Type B pancreatic cell (in vitro differentiated cells): ENCODE measurements at regions not wholly inside any gene's neighbourhood (a gene's known extent, or its start where the extent isn't known, plus 50 kb on each side); places are given as distances from the start of the nearest gene placed in this dataset.

Source experiments
- DNase-seq: peaks from one replicate; pipeline ENCODE4 v3.0.0; 2021; ENCODE audit warnings: mixed read lengths; ENCODE audit not compliant: unreplicated experiment; ENCODE audit errors: extremely low spot score
- H3K27ac Mint-ChIP-seq: 2 replicates; pipeline ENCODE4 v1.8.0; 2021; ENCODE audit warnings: mild to moderate bottlenecking, mixed read lengths
- H3K27me3 Mint-ChIP-seq: 2 replicates; pipeline ENCODE4 v1.8.0; 2021; ENCODE audit warnings: mixed read lengths
- H3K36me3 Mint-ChIP-seq: 2 replicates; pipeline ENCODE4 v1.8.0; 2021; ENCODE audit warnings: mixed read lengths
- H3K4me1 Mint-ChIP-seq: one replicate; pipeline ENCODE4 v1.8.0; 2021; ENCODE audit warnings: mixed read lengths; ENCODE audit not compliant: unreplicated experiment
- H3K4me3 Mint-ChIP-seq: 2 replicates; pipeline ENCODE4 v1.8.0; 2021; ENCODE audit warnings: mild to moderate bottlenecking, mixed read lengths
- H3K9me3 Mint-ChIP-seq: 2 replicates; pipeline ENCODE4 v1.8.0; 2021; ENCODE audit warnings: mixed read lengths
- TF ChIP-seq, protein P1 (sequence below): fragments of 200-600 bp; sonication (generic); conservative IDR thresholded peaks from 2 replicates; pipeline ENCODE4 v1.5.0; 2021; ENCODE audit warnings: antibody characterized with exemption, mild to moderate bottlenecking

DNA sequence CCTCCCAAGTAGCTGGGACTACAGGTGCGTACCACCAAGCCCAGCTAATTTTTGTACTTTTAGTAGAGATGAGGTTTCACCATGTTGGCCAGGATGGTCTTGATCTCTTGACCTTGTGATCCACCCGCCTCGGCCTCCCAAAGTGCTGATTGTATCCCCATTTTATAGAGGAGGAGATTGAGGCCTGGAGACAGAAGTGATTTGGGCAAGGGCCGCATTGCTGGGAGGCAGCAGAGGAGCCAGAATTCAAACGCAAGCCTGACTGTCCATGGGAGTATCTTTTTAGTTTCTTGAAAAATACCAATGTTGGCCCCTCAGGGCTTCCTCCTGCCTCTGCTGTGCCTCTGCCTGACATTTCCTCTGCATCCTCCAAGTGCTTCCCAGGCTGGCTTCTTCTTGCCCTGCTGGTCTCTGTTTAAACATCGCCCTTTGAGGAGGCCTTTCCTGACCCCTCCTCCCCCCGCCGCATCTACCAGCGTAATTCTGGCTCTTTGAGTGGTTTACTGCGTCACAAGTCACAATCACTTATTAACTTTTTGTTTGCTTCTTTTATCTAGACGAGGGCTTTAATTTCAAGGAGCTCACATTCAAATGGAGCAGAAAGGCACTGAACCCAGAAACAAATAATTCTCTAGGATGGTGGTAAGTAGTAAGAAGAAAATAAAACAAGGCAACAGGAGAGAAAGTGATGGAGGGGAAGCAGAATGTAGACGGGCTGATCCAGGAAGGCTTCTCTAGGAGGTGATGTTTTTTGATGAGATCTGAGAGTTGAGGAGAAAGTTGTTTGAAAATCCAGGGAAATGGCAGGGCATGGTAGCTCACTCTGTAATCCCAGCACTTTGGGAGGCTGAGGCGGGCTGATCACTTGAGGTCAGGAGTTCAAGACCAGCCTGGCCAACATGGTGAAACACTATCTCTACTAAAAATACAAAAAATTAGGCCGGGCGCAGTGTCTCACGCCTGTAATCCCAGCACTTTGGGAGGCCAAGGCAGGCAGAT lies 91.0 kb upstream of the MED13L start:
- DNase-seq: no peak
- H3K27me3 Mint-ChIP-seq: peaks cover 5% of the 10 kb centered on the region
- TF ChIP-seq, protein P1, sequence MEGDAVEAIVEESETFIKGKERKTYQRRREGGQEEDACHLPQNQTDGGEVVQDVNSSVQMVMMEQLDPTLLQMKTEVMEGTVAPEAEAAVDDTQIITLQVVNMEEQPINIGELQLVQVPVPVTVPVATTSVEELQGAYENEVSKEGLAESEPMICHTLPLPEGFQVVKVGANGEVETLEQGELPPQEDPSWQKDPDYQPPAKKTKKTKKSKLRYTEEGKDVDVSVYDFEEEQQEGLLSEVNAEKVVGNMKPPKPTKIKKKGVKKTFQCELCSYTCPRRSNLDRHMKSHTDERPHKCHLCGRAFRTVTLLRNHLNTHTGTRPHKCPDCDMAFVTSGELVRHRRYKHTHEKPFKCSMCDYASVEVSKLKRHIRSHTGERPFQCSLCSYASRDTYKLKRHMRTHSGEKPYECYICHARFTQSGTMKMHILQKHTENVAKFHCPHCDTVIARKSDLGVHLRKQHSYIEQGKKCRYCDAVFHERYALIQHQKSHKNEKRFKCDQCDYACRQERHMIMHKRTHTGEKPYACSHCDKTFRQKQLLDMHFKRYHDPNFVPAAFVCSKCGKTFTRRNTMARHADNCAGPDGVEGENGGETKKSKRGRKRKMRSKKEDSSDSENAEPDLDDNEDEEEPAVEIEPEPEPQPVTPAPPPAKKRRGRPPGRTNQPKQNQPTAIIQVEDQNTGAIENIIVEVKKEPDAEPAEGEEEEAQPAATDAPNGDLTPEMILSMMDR: no peak
- H3K36me3 Mint-ChIP-seq: no peaks in the 10 kb centered on the region
- peaks cover 36% of the 10 kb centered on the region for H3K4me1 Mint-ChIP-seq
- H3K4me3 Mint-ChIP-seq: peak overlapping the region; percentile 58
- peak overlapping the region; percentile 72 for H3K27ac Mint-ChIP-seq
- H3K9me3 Mint-ChIP-seq: peaks cover 5% of the 10 kb centered on the region

DNA sequence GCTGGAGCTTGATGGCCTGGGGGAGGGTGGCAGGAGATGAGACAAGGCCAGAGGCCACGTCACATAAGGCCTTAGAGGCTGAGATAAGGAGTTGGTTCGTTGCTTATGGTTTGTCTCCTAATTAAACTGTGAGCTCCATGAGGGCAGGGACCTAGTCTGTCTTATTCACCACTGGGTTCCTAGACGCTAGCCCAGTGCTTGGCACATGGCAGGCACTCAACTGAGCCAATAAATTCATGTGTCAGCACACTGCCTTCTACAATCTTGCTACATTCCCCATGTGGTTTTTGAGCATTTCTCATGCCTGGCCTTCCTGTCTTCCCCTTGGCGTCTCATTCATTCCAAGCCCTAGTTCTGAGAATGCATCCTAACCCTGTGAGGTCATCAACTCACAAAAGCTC lies 92.5 kb upstream of the MED13L start:
- TF ChIP-seq, protein P1: no peak
- H3K36me3 Mint-ChIP-seq: no peaks in the 10 kb centered on the region
- H3K27ac Mint-ChIP-seq: no peak overlapping the region
- H3K9me3 Mint-ChIP-seq: peaks cover 5% of the 10 kb centered on the region
- no peak for DNase-seq
- H3K4me1 Mint-ChIP-seq: peaks cover 40% of the 10 kb centered on the region
- no peak overlapping the region for H3K4me3 Mint-ChIP-seq
- peaks cover 7% of the 10 kb centered on the region for H3K27me3 Mint-ChIP-seq

DNA sequence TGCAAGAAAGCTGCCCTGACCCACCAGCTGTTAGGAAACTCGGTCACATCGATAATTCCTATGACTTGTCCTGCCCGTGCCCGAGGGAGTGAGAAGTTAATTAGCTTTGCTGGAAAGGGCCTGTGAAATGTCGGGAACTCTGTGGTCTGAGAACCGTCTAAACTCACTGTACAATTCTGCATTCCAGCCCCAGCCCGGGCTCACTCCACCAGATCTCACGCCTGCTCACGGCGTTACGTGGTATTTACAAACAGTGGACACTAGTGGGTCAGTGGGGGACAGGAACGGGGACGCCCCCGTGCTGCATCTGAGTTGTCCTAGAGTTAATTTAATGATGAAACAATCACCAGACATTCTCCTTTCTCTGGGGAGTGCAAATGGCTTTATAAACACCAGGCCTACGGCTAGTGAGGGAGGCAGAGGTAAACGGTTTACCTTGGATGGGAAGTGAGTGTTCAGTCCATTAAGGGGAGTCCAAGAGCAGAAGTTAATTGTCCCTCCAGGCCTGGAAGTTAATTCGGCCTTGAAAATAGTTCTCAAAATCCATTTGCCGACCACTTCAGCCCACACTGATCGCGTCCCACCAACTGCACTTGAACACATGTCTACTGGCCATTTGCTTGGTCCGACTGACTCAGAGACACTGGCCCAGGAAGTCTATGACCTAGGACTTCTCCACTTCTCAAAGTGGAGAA lies 93.5 kb upstream of the MED13L start:
- H3K36me3 Mint-ChIP-seq: no peaks in the 10 kb centered on the region
- TF ChIP-seq, protein P1: no peak
- peak overlapping the region; percentile 27 for H3K27ac Mint-ChIP-seq

DNA sequence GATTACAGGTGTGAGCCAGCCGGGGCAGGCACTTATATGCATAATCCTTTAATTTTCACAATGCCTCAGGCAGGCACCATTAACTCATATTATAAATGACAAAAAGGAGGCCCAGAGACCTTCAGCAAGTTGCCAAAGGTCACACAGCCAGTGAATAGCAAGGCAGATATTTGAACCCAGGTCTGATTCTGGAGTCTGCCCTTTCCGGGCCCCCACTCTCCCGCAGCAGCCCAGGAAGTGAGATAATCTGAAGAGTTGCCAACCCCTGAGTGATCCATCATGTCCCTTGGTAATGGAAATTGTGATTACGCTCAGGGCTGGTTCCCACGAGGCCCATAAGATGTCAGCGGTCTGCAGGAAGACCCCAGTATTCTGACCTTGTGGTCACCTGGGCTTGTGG lies 95.3 kb upstream of the MED13L start:
- H3K4me3 Mint-ChIP-seq: no peak overlapping the region
- TF ChIP-seq, protein P1: no peak
- H3K27ac Mint-ChIP-seq: peak overlapping the region; percentile 12
- DNase-seq: no peak
- peaks cover 5% of the 10 kb centered on the region for H3K9me3 Mint-ChIP-seq
- H3K27me3 Mint-ChIP-seq: peaks cover 15% of the 10 kb centered on the region
- H3K36me3 Mint-ChIP-seq: no peaks in the 10 kb centered on the region
- peaks cover 51% of the 10 kb centered on the region for H3K4me1 Mint-ChIP-seq

More for the DNA sequence above, 93.5 kb upstream of the MED13L start:
- Mint-ChIP-seq H3K9me3 (peaks cover 5% of the 10 kb centered on the region), H3K4me1 (peaks cover 43% of the 10 kb centered on the region), H3K27me3 (peaks cover 15% of the 10 kb centered on the region), H3K4me3 (peak overlapping the region; percentile 16)
- DNase-seq: no peak

DNA sequence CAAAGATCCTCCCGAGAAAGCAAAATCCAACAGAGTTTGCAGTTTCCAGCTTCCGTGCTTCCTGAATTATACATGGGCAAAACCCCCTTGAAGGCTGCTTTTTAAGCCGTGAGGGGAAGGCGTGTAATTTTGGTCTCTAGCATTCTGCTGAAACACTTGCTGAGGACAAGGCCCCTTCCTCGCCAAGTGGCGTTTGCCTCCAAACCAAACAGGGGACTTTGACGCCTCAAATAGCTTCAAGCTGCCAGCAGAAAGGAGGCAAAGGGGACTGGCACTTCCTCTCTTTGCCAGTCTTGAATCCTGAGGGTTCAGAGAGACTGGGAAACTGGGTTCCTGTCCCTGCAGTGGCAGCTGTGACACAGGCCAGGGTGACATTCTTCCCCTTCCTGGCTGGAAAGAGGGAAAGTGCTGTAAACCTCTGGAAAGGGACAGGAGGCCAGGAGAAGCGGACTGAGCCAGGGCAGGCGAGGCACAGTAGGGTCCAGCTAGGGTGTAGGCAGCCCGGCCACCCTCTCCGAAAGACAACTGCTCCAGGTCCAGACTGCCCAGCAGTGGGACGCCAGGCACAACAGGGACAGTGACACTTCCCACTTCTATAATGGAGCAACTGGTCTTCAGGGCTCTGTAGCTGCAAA lies 96.2 kb upstream of the MED13L start:
- H3K27me3 Mint-ChIP-seq: peaks cover 15% of the 10 kb centered on the region
- H3K9me3 Mint-ChIP-seq: peaks cover 2% of the 10 kb centered on the region
- H3K4me1 Mint-ChIP-seq: peaks cover 46% of the 10 kb centered on the region
- peak overlapping the region; percentile 12 for H3K27ac Mint-ChIP-seq
- no peak overlapping the region for H3K4me3 Mint-ChIP-seq
- DNase-seq: no peak
- TF ChIP-seq, protein P1: no peak
- H3K36me3 Mint-ChIP-seq: no peaks in the 10 kb centered on the region
